HG02642 (cell line): ENCODE measurements at regions not wholly inside any gene's neighbourhood (a gene's known extent, or its start where the extent isn't known, plus 50 kb on each side); places are given as distances from the start of the nearest gene placed in this dataset.
"Not testable (repeated sequence)": the region's sequence is repeated elsewhere in the genome, so short reads cannot be mapped to it uniquely, and the experiment has no call there.

ENCODE experiments used
- ATAC-seq: cut with Tn5 transposase; IDR thresholded peaks from one replicate; pipeline ENCODE4 v1.9.1; 2021; ENCODE audit warnings: mild to moderate bottlenecking; ENCODE audit not compliant: unreplicated experiment, poor library complexity

GRCh38 chr4:72945719-72946336, 123.7 kb downstream of the COX18 start:
- no peak for ATAC-seq

- ATAC-seq = no peak
Observed at GRCh38 chr4:72942565-72942964, 127.0 kb downstream of the COX18 start.

DNA sequence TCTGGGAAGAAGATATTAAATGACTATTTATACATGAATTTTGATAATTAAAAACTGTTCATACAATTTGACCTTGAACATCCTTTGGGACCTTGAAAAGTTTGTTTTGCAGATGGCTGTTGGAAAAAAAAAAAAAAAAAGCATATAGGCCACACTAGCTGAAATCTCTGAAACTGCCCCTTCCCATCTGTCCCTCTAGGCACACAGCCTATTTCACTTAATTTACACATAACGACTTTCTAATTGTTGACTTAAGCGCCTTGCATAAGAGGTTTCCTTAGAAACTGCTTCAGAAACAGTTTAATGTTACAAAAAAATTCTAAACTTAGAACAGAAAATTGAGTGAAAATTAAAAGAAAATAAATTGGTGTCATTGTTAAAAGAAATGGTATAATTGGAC, 131.0 kb downstream of the COX18 start:
- no peak for ATAC-seq

- no peak for ATAC-seq
Observed at GRCh38 chr4:72935462-72935861, 134.1 kb downstream of the COX18 start.

DNA sequence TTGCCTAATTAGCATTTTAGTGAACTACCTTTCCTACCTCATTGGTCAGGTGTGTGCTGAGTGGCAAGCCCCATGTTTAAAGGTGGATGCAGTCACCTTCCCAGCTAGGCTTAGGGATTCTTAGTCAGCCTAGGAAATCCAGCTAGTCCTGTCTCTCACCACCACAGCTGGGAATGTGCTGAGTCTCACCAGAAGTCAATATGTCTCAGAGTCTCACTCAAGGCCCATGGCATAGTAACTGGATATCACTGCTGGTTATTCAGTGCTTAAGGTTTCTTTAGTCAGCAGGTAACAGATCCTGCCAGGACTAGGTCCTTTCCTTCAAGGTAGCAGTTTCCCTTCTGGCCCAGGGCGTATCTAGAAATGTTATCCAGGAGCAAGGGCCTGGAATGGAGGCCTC, 136.5 kb downstream of the COX18 start:
- ATAC-seq = no peak

DNA sequence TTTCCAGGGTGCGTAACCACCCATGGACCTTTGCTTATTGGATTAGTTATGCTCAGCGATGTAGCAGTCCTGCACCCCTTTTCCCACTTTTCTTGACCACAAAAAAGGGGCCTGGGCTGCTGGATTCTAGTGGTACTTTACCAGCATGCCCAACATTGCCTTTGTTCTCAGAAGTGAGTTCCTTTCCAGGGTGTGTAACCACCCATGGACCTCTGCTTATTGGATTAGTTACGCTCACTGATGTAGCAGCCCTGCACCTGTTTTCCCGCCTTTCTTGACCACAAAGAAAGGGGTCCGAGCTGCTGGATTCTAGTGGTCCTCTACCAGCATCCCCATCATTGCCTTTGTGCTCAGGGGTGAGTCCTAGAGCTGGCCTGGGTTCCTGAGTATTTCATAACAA, 138.2 kb downstream of the COX18 start:
- no peak for ATAC-seq

DNA sequence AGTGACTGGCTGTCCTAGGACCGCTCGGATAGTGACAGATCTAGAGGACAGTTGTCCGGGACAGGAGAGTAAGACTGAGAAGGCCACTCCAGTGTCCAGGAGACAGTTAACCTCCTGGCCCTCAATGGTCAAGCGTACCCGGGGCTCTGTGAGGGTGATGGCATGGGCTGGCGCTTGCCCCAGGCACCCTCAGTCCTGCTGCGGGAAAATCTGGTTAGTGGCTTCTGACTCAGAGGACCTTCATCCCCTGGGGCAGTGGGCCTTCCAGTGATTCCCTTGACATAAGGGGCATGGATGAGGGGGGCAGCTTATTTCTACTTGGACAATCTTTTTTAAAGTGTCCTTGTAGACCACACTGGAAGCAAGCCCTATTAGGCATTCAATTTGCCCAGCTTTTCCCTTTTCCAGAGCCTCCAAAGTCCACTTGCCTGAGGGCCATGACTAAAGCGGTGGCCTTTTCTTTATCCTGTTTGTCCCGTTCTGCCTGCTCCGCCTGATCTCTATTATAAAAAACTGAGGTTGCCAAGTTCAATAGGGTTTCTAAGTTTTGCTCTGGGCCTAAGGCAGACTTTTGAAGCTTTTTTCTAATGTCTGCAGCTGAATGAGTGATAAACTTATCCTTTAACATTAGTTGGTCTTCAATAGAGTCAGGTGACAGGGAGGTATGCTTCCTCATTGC, 139.8 kb downstream of the COX18 start:
- not testable (repeated sequence) for ATAC-seq

DNA sequence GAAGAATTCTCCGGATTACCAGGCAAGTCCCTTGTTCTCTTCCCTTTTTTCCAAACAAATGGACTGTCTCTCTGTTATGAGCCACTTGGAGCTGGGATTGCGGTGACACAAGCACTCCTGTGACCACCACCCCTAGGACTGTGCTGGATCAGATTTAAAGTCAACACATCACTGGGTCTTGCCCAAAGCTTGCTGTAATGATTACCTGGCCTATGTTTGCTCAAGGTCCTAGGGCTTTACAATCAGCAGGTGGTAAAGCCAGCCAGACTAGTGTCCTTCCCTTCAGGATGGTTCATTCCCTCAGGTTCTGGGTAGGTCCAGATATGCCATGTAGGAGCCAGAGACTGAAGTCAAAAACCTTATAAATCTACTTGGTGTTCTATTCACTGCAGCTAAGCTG, 144.7 kb downstream of the COX18 start:
- no peak for ATAC-seq

GRCh38 chr4:72919937-72920336, 149.6 kb downstream of the COX18 start:
- ATAC-seq = no peak

DNA sequence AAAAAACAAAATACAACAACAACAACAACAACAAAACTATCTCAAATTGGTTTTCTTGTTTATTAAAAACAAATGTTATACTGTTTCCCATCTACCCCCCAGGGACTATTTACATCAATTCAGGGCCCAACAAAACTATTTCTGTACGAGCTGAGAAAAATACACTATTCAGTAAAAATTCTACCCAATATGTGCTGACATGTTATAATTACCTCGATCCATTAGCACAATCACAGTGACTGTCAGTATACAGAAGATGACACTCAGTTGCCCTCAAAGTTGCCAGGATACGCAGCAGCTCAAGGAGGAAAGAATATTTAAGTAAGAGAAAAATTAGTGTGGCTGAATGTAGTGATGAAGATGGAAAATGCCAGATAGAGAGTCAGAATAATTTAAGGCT, 150.1 kb downstream of the COX18 start:
- ATAC-seq = no peak

DNA sequence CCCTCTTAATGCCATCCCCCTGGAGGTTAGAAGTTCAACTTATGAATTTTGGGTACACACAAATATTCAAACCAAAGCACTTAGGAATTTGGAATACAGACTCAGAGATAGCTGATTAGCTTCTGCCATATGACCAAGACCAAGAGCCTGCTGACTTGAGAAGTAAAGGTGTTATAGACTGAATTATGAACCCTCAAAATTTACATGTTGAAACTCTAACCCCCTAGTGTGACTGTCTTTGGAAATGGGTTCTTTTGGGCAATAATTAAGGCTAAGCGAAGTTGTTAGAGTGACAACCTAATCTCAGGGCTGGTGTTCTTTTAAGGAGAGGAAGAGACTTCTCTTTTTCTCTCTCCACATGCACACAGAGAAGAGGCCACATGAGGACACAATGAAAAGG, 151.2 kb downstream of the COX18 start:
- ATAC-seq = no peak

- no peak for ATAC-seq
Observed at GRCh38 chr4:72911316-72911715, 158.2 kb downstream of the COX18 start.

- no peak for ATAC-seq
Observed at GRCh38 chr4:72909461-72909860, 160.1 kb downstream of the COX18 start.

DNA sequence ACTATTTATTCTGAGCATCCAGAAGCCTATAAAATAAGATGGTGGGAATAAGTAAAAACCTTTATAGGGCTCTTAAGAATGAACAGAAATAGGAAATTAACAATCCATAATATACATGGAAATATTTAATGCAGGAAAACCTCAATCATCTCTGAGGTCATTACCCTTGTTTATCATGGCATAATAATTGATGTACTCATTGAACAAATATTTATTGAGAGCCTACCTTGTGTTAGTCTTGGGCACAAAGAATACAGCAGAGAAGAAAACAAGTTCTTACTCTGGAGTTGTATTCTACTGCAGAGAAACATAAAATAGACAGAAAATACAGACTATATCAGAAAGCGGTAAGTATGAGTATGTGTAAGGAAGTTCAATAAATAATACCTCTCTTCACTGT, 167.2 kb downstream of the COX18 start:
- no peak for ATAC-seq

DNA sequence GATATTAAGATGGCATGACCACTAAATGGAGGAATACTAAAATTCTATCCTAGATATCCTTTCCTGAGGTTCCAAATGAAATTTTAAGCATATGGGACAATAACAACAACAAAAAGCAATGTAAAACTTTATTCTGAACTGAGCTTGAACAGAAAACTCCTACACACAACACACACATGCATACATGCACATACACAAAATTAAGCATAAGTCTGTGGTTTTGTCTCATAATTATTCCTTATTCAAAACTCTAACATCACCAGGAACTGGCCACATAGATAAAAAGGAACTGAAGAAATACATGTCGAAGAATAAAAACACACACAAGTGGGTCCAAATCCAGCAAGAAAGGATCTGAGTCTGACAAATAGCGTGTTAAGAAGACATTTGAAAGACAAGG, 168.0 kb downstream of the COX18 start:
- no peak for ATAC-seq

DNA sequence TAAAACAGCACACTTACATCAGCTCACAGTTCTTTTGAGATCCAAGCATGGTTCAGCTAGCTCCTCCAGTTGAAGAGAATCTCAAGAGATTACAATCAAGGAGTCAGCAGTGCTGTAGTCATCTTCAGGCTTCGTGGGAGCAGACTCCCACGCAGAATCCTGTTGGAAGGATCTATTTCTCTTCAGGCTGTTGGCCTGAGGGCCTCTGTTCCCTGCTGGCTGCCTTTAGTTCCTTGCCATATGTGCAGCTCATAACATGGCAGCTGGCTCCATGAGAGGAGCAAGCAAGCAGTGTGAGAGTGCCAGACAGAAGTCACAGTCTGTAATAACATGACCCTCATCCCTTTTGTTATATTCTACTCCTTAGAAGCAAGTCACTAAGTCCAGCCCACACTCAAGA, 168.6 kb downstream of the COX18 start:
- no peak for ATAC-seq

DNA sequence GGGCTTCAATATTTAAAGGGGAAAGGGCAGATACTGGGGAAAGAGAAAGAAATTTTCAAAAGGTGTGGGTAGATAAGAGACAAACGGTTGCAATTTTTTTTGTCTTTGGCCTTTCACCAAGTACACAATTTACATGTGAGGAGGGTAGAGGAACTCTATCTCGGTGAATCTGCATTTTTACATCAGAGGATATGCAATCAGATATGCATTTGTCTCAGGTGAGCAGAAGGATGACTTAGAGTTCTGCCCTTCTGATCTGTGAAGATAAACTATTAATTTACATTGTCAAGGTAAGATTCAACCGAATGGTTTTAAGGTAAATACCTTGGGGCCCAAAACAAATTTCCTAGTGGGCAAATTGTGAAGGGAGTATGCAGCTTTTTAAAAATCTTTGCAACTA, 169.9 kb downstream of the COX18 start:
- ATAC-seq = no peak

GRCh38 chr4:72899214-72899613, 170.3 kb downstream of the COX18 start:
- ATAC-seq = no peak

DNA sequence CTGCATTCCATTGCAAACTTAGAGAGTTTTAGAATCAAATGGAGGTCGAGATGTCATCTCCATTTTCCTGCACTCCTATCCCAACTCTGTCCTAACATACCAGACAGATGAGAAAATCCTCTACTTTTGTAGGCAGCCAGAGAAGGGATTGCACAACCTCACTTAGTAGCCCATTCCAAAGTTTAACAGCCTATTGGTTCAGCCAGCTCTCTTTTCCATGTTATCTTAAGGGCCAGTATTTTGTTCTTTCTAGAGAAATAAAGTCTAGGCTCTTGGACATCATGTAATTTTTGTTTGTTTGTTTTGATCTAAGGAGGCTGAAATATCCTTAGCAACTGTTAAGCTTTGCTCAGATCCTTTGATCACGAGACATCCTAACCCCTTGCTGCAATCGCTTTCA, 173.0 kb downstream of the COX18 start:
- ATAC-seq = no peak

DNA sequence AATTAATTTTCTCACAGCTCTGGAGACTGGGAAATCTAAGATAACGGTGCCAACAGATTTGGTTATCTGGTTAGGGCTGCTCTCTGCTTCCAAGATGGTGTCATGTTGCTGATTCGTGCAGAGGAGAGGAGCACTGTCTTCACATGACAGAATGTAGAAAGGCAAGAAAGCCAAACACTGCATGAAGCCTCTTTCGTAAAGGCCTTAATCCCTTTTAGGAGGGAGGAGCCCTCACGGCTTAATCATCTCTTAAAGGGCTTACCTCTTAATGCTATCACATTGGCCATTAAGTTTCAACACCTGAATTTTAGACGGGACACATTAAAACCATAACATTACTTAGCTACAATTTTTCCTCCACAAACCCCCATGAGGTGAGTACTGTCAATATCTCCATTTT, 174.1 kb downstream of the COX18 start:
- ATAC-seq = no peak

- ATAC-seq = no peak
Observed at GRCh38 chr4:72893354-72894066, 176.0 kb downstream of the COX18 start.

GRCh38 chr4:72888331-72888730, 181.2 kb downstream of the COX18 start:
- ATAC-seq = no peak
